K562 (cell line): ENCODE measurements at regions not wholly inside any gene's neighbourhood (a gene's known extent, or its start where the extent isn't known, plus 50 kb on each side); places are given as distances from the start of the nearest gene placed in this dataset.

Source experiments
- ATAC-seq: fragments of 200-7000 bp; cut with Tn5 transposase; 3 replicates; pipeline ENCODE4 v1.9.1; 2020; ENCODE audit warnings: moderate library complexity
- BruUV-seq: library from RNA; stranded (reverse); fragments of 400-500 nt; replicated peaks from 2 replicates; lab custom pipeline; 2021; lab: Mats Ljungman, UMichigan
- CTCF ChIA-PET: fragments of 300-600 bp; formaldehyde crosslinking; extraction: SDS; loops from one replicate; lab custom pipeline; 2021; ENCODE audit warnings: low intra/inter-chr PET ratio; lab: Yijun Ruan, JAX
- POLR2A ChIA-PET: fragments of 300-600, 350-650 bp; sonication (Branson Sonifier 250); formaldehyde crosslinking; extraction: SDS; loops from one replicate; lab custom pipeline; 2021; ENCODE audit warnings: antibody characterized with exemption, inconsistent platforms; lab: Yijun Ruan, JAX
- DNase-seq, 4 experiments: peaks; one replicate each; pipeline versions ENCODE4 v3.0.0 to v3.0.0-alpha.2; 2011 to 2018; ENCODE audit warnings: low spot score in 3 of 4, mixed read lengths in 3 of 4; ENCODE audit errors: extremely low read depth in 1 of 4
- FAIRE-seq: peaks from 2 replicates; lab custom pipeline; 2011; peaks lifted over from hg19 to GRCh38; lab: Jason Lieb, UNC
- H2AFZ ChIP-seq: 2 replicates; pipeline ENCODE4 v1.6.0; 2011; ENCODE audit warnings: low read depth, low read length, control low read depth, inconsistent platforms
- H3K27ac ChIP-seq: fragments of 200-600 bp; 3 replicates; pipeline ENCODE4 v1.8.0; 2011; ENCODE audit warnings: low read depth, mild to moderate bottlenecking, control low read depth, inconsistent platforms, low read length, moderate library complexity, mixed read lengths; ENCODE audit errors: extremely low read depth
- H3K27me3 ChIP-seq, 2 experiments: fragments of 300-600 bp in 1 of 2; 2 replicates in 1 of 2; 3 replicates in 1 of 2; pipeline versions ENCODE4 v1.6.0 to v1.8.0; 2011; ENCODE audit warnings: inconsistent platforms in 2 of 2, low read length in 2 of 2, mild to moderate bottlenecking in 1 of 2, mixed read lengths in 1 of 2, moderate library complexity in 1 of 2; ENCODE audit not compliant: control insufficient read depth in 2 of 2, insufficient read depth in 2 of 2
- H3K36me3 ChIP-seq: fragments of 300-600 bp; 3 replicates; pipeline ENCODE4 v1.8.0; 2011; ENCODE audit warnings: mild to moderate bottlenecking, low read length, inconsistent platforms; ENCODE audit not compliant: control insufficient read depth, insufficient read depth
- H3K4me1 ChIP-seq, 2 experiments: fragments of 200-600 bp in 1 of 2; replicated peaks in 1 of 2; 2 replicates in 1 of 2; 3 replicates in 1 of 2; pipeline versions ENCODE4 v1.5.1 to v1.8.0; 2011; ENCODE audit warnings: inconsistent platforms in 2 of 2, low read length in 2 of 2, mild to moderate bottlenecking in 1 of 2, mixed read lengths in 1 of 2, moderate library complexity in 1 of 2; ENCODE audit not compliant: control insufficient read depth in 2 of 2, insufficient read depth in 2 of 2
- H3K4me2 ChIP-seq: 2 replicates; pipeline ENCODE4 v1.6.1; 2011; ENCODE audit warnings: low read length, control low read depth, inconsistent platforms, mixed read lengths; ENCODE audit not compliant: insufficient read depth
- H3K4me3 ChIP-seq: fragments of 200-600 bp; sonication (generic), shearing (Covaris generic); 2 replicates; pipeline ENCODE4 v1.5.1; 2016; ENCODE audit warnings: control low read depth, inconsistent platforms
- H3K79me2 ChIP-seq: fragments of 200-600 bp; 3 replicates; pipeline ENCODE4 v1.8.0; 2011; ENCODE audit warnings: low read length, inconsistent platforms; ENCODE audit not compliant: control insufficient read depth, insufficient read depth
- H3K9ac ChIP-seq, 2 experiments: 2 replicates each; pipeline versions ENCODE4 v1.6.0 to v1.6.1; 2011; ENCODE audit warnings: low read depth in 2 of 2, low read length in 2 of 2, control low read depth in 1 of 2, inconsistent platforms in 1 of 2, mild to moderate bottlenecking in 1 of 2, mixed read lengths in 1 of 2; ENCODE audit not compliant: insufficient read depth in 1 of 2
- H3K9me1 ChIP-seq: one replicate; pipeline ENCODE4 v1.6.0; 2011; ENCODE audit warnings: inconsistent platforms, mild to moderate bottlenecking, low read length, moderate library complexity; ENCODE audit not compliant: control insufficient read depth, insufficient read depth
- H3K9me3 ChIP-seq: replicated peaks from 2 replicates; pipeline ENCODE4 v1.5.1; 2011; ENCODE audit warnings: low read depth, low read length, inconsistent platforms; ENCODE audit not compliant: control insufficient read depth, insufficient read depth
- H4K20me1 ChIP-seq: replicated peaks from 2 replicates; pipeline ENCODE4 v1.6.1; 2011; ENCODE audit warnings: low read length, inconsistent platforms, mixed read lengths; ENCODE audit not compliant: control insufficient read depth, insufficient read depth
- ADNP ChIP-seq: fragments of 200-800 bp; sonication (Bioruptor generic); IDR thresholded peaks from 2 replicates; pipeline ENCODE4 v1.6.1; 2016; ENCODE audit warnings: missing genetic modification characterization, missing compliant biosample characterization
- ARID2 ChIP-seq: fragments of 450-650 bp; IDR thresholded peaks from 2 replicates; pipeline ENCODE4 v1.6.1; 2017; ENCODE audit warnings: antibody characterized with exemption, mild to moderate bottlenecking
- BCOR ChIP-seq: fragments of 450-650 bp; IDR thresholded peaks from 2 replicates; pipeline ENCODE4 v1.6.1; 2016
- BHLHE40 ChIP-seq: IDR thresholded peaks from 2 replicates; pipeline ENCODE4 v1.6.1; 2011; ENCODE audit warnings: low read length, improper control_type of control experiment
- FUS ChIP-seq: fragments of 200-400 bp; formaldehyde crosslinking; optimal IDR thresholded peaks from 2 replicates; pipeline ENCODE3; 2017; ENCODE audit warnings: low read depth, low read length
- GATA2 ChIP-seq: sonication (generic); formaldehyde crosslinking; IDR thresholded peaks from 2 replicates; pipeline ENCODE4 v1.4.0; 2020; ENCODE audit warnings: mild to moderate bottlenecking, missing genetic modification reagents
- KAT7 ChIP-seq: sonication (generic); formaldehyde crosslinking; IDR thresholded peaks from 2 replicates; pipeline ENCODE4 v1.8.0; 2022; ENCODE audit warnings: missing genetic modification reagents, mild to moderate bottlenecking, borderline replicate concordance
- MAFF ChIP-seq: IDR thresholded peaks from 2 replicates; pipeline ENCODE4 v1.6.1; 2012; ENCODE audit warnings: low read length, improper control_type of control experiment
- MAFK ChIP-seq: IDR thresholded peaks from 2 replicates; pipeline ENCODE4 v1.6.1; 2011; ENCODE audit warnings: low read length, improper control_type of control experiment
- NR2C2 ChIP-seq, 2 experiments: fragments of 200-800 bp in 1 of 2; sonication (Bioruptor generic) in 1 of 2; sonication (generic) in 1 of 2; formaldehyde crosslinking in 1 of 2; IDR thresholded peaks; 2 replicates each; pipeline versions ENCODE4 v1.6.1 to v1.8.0; 2016 to 2022; ENCODE audit warnings: mild to moderate bottlenecking in 1 of 2, missing compliant biosample characterization in 1 of 2, missing genetic modification characterization in 1 of 2, missing genetic modification reagents in 1 of 2
- PTRF ChIP-seq: fragments of 450-650 bp; IDR thresholded peaks from 2 replicates; pipeline ENCODE4 v1.6.1; 2016; ENCODE audit warnings: mild to moderate bottlenecking, missing genetic modification characterization, missing compliant biosample characterization
- SREBF2 ChIP-seq: sonication (generic); formaldehyde crosslinking; IDR thresholded peaks from 2 replicates; pipeline ENCODE4 v1.4.0; 2020; ENCODE audit warnings: mild to moderate bottlenecking, missing genetic modification reagents
- ZNF12 ChIP-seq: sonication (generic); formaldehyde crosslinking; IDR thresholded peaks from 2 replicates; pipeline ENCODE4 v1.4.0; 2020; ENCODE audit warnings: mild to moderate bottlenecking, missing genetic modification reagents
- ZNF316 ChIP-seq: fragments of 450-650 bp; IDR thresholded peaks from 2 replicates; pipeline ENCODE4 v1.6.1; 2016
- ZNF347 ChIP-seq: fragments of 450-650 bp; formaldehyde crosslinking; IDR thresholded peaks from 2 replicates; pipeline ENCODE4 v1.4.0; 2020; ENCODE audit warnings: low read depth, mild to moderate bottlenecking, moderate library complexity
- WGBS: fragments of 100-300 bp; shearing (Covaris generic); methylation state at CpG from one replicate; pipeline ENCODE4 v1.1.6; 2016; ENCODE audit warnings: low coverage, mixed read lengths; ENCODE audit not compliant: insufficient coverage; ENCODE audit errors: missing lambda C conversion rate; 5-methylcytosine and 5-hydroxymethylcytosine counted together
- in situ Hi-C: fragments of 300-500 bp; cut with MboI; formaldehyde crosslinking; loops from 4 replicates; pipeline ENCODE4 v1.15.0; 2018; ENCODE audit warnings: inconsistent platforms, mixed read lengths
- intact Hi-C: fragments of 100-400 bp; cut with micrococcal nuclease; formaldehyde crosslinking; loops from 2 replicates; pipeline ENCODE4 v1.14.2; 2022
- TF ChIP-seq, protein P1 (sequence below): fragments of 450-650 bp; IDR thresholded peaks from 2 replicates; pipeline ENCODE4 v1.6.1; 2016; ENCODE audit warnings: mild to moderate bottlenecking

DNA sequence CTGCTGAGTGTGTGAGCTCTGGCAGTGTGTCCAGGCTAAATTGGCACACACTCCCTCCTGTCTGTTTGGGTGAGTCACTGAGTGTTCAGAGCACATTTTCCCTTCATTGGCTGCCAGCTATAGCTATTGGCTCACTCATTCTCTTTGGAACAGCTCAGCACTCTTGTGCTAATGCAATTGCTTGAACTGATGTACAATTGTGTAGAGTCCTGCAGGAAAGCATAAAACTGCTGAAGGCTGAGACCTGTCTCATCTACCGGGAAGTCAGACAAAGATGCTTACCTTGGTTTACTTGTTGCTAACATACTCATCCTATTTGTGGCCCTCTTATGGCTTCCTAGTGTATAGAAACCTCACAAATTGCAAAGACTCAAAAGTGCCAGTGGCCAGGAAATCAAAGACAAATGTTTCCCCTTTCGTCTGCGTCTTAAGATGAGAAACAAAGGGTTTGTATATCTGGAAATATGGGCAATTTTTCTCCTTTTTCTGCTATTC, 351.0 kb downstream of the BCKDHB start:
- WGBS: 0% methylated on average over 3 of the region's 3 CpGs
- ATAC-seq: no peak
- BruUV-seq: no TSS peak
- no peak overlapping the region for H2AFZ ChIP-seq
- no peak for FAIRE-seq
- H3K79me2 ChIP-seq: no peaks in the 10 kb centered on the region
- TF ChIP-seq PTRF (tag) (no peak), GATA2 (CRISPR knock-in tag) (no peak), ZNF347 (CRISPR knock-in tag) (no peak), SREBF2 (CRISPR knock-in tag) (no peak), ARID2 (no peak), ADNP (tag) (no peak)
- no peak for DNase-seq
- H3K9me3 ChIP-seq: no peaks in the 10 kb centered on the region
- CTCF ChIA-PET: interaction anchor here (0.6 kb wide), 1 partner anchor 302 kb away, joined by 3 read pairs; no protein-coding TSS in a partner anchor
- H3K27ac ChIP-seq: no peak overlapping the region
- in situ Hi-C loops (no loop called here), intact Hi-C loops (no loop called here)
- no peaks in the 10 kb centered on the region for H3K9me1 ChIP-seq
- no peak overlapping the region for H3K4me2 ChIP-seq
- no peak overlapping the region for H3K9ac ChIP-seq
- H3K4me1 ChIP-seq: no peaks in the 10 kb centered on the region
- H3K36me3 ChIP-seq: no peaks in the 10 kb centered on the region
- no peaks in the 10 kb centered on the region for H4K20me1 ChIP-seq
- no peak overlapping the region for H3K4me3 ChIP-seq
- POLR2A ChIA-PET: no interaction called here
- no peaks in the 10 kb centered on the region for H3K27me3 ChIP-seq

DNA sequence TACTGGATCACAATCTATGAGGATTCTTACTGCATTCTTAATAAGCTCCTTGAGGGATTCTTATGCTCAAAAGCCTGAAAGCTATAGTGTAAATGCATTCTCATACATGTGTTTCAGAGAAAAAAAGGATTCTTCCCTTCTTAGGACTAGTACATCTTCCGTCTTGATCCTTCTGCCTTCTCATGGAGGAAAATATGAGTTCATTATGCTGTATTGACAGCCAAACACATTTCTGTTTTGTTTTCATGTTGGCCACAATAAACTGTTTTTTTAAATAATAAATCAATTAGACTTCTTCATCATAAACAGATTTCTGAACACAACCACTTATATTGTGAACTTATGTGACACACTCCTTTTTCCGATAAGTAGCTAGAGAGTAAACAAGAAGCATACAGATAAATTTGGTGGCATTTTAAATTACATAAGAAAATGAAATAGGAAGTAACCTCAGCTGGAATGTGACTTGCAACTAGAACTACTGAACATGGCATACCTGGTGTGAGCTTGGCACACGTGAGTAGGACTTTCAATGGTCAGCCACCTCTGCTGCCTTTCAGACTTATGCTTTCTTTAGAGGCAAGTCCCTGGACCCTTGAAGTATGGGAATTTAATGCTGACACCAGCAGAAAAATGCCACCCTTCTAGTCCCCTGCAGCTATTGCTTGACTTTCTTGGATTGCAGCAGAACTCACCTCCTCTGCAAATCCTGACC, 350.4 kb downstream of the BCKDHB start:
- FAIRE-seq (no peak), ATAC-seq (no peak), DNase-seq (no peak)
- Histone ChIP-seq H3K4me3 (no peak overlapping the region), H3K9me3 (no peaks in the 10 kb centered on the region), H2AFZ (no peak overlapping the region), H3K27me3 (no peaks in the 10 kb centered on the region), H3K9ac (no peak overlapping the region), H3K4me2 (no peak overlapping the region), H3K4me1 (no peaks in the 10 kb centered on the region), H3K36me3 (no peaks in the 10 kb centered on the region), H4K20me1 (no peaks in the 10 kb centered on the region), H3K27ac (no peak overlapping the region), H3K9me1 (no peaks in the 10 kb centered on the region), H3K79me2 (no peaks in the 10 kb centered on the region)
- no TSS peak for BruUV-seq
- intact Hi-C loops: no loop called here
- in situ Hi-C loops: no loop called here
- ChIA-PET POLR2A (no interaction called here), CTCF (no interaction called here)
- 0% methylated on average over 3 of the region's 3 CpGs for WGBS
- TF ChIP-seq ZNF316 (peak; percentile 41), BCOR (no peak), MAFK (peak; percentile 59), NR2C2 (CRISPR knock-in tag; IDR thresholded peaks at IDR 0.05) (no peak), NR2C2 (tag; IDR thresholded peaks at IDR 0.05) (no peak), MAFF (peak; percentile 49), KAT7 (no peak), BHLHE40 (no peak), ZNF12 (CRISPR knock-in tag) (no peak), FUS (no peak)
- TF ChIP-seq, protein P1, sequence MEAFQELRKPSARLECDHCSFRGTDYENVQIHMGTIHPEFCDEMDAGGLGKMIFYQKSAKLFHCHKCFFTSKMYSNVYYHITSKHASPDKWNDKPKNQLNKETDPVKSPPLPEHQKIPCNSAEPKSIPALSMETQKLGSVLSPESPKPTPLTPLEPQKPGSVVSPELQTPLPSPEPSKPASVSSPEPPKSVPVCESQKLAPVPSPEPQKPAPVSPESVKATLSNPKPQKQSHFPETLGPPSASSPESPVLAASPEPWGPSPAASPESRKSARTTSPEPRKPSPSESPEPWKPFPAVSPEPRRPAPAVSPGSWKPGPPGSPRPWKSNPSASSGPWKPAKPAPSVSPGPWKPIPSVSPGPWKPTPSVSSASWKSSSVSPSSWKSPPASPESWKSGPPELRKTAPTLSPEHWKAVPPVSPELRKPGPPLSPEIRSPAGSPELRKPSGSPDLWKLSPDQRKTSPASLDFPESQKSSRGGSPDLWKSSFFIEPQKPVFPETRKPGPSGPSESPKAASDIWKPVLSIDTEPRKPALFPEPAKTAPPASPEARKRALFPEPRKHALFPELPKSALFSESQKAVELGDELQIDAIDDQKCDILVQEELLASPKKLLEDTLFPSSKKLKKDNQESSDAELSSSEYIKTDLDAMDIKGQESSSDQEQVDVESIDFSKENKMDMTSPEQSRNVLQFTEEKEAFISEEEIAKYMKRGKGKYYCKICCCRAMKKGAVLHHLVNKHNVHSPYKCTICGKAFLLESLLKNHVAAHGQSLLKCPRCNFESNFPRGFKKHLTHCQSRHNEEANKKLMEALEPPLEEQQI: no peak
